Mesendoderm (in vitro differentiated cells): ENCODE measurements at regions not wholly inside any gene's neighbourhood (a gene's known extent, or its start where the extent isn't known, plus 50 kb on each side); places are given as distances from the start of the nearest gene placed in this dataset.

ENCODE experiments used
- DNase-seq: peaks from one replicate; pipeline ENCODE4 v3.0.0; 2013
- H2AK5ac ChIP-seq: 2 replicates; pipeline ENCODE4 v1.6.1; 2013; ENCODE audit warnings: low read length, inconsistent platforms
- H2BK120ac ChIP-seq: 2 replicates; pipeline ENCODE4 v1.6.1; 2013; ENCODE audit warnings: low read depth, mild to moderate bottlenecking, low read length, moderate library complexity, mixed read lengths
- H2BK15ac ChIP-seq: replicated peaks from 2 replicates; pipeline ENCODE4 v1.6.1; 2013; ENCODE audit warnings: low read depth, mild to moderate bottlenecking, moderate library complexity
- H2BK5ac ChIP-seq: 2 replicates; pipeline ENCODE4 v1.6.1; 2013; ENCODE audit warnings: low read length, inconsistent platforms
- H3K18ac ChIP-seq: 2 replicates; pipeline ENCODE4 v1.6.1; 2013; ENCODE audit warnings: mild to moderate bottlenecking, low read length, mixed read lengths
- H3K23ac ChIP-seq: one replicate; pipeline ENCODE4 v1.6.1; 2013; ENCODE audit warnings: low read length
- H3K27ac ChIP-seq: 2 replicates; pipeline ENCODE4 v1.5.1; 2013; ENCODE audit warnings: low read depth, mild to moderate bottlenecking, inconsistent platforms, low read length, moderate library complexity
- H3K27me3 ChIP-seq: 2 replicates; pipeline ENCODE4 v1.6.1; 2013; ENCODE audit warnings: low read length, control low read depth, mild to moderate bottlenecking, inconsistent platforms; ENCODE audit not compliant: insufficient read depth, poor library complexity
- H3K36me3 ChIP-seq: 2 replicates; pipeline ENCODE4 v1.6.1; 2013; ENCODE audit warnings: low read length, inconsistent platforms; ENCODE audit not compliant: control insufficient read depth, insufficient read depth
- H3K4ac ChIP-seq: one replicate; pipeline ENCODE4 v1.6.1; 2013; ENCODE audit warnings: low read depth, mild to moderate bottlenecking, low read length, moderate library complexity
- H3K4me1 ChIP-seq: 2 replicates; pipeline ENCODE4 v1.6.1; 2013; ENCODE audit warnings: low read depth, low read length, inconsistent platforms; ENCODE audit not compliant: control insufficient read depth
- H3K4me2 ChIP-seq: 2 replicates; pipeline ENCODE4 v1.6.1; 2013; ENCODE audit warnings: low read length
- H3K4me3 ChIP-seq: 2 replicates; pipeline ENCODE4 v1.5.1; 2013; ENCODE audit warnings: mild to moderate bottlenecking, low read length
- H3K56ac ChIP-seq: one replicate; pipeline ENCODE4 v1.6.1; 2013; ENCODE audit warnings: low read length
- H3K79me1 ChIP-seq: 2 replicates; pipeline ENCODE4 v1.6.1; 2013; ENCODE audit warnings: low read length, inconsistent platforms
- H3K79me2 ChIP-seq: 2 replicates; pipeline ENCODE4 v1.6.1; 2013; ENCODE audit warnings: mild to moderate bottlenecking, low read length; ENCODE audit not compliant: control insufficient read depth, insufficient read depth
- H3K9ac ChIP-seq: 2 replicates; pipeline ENCODE4 v1.6.1; 2013; ENCODE audit warnings: low read length, inconsistent platforms
- H4K5ac ChIP-seq: one replicate; pipeline ENCODE4 v1.6.1; 2013; ENCODE audit warnings: low read length
- H4K8ac ChIP-seq: one replicate; pipeline ENCODE4 v1.6.1; 2013; ENCODE audit warnings: low read depth, mild to moderate bottlenecking, control low read depth, low read length, moderate library complexity
- WGBS: extraction: QIAGEN DNeasy Blood & Tissue Kit; methylation state at CpG from one replicate; pipeline ENCODE4 v1.1.7; 2013; ENCODE audit warnings: low lambda C conversion rate, missing lambda C conversion rate; ENCODE audit not compliant: insufficient coverage; ENCODE audit errors: extremely low coverage; 5-methylcytosine and 5-hydroxymethylcytosine counted together

DNA sequence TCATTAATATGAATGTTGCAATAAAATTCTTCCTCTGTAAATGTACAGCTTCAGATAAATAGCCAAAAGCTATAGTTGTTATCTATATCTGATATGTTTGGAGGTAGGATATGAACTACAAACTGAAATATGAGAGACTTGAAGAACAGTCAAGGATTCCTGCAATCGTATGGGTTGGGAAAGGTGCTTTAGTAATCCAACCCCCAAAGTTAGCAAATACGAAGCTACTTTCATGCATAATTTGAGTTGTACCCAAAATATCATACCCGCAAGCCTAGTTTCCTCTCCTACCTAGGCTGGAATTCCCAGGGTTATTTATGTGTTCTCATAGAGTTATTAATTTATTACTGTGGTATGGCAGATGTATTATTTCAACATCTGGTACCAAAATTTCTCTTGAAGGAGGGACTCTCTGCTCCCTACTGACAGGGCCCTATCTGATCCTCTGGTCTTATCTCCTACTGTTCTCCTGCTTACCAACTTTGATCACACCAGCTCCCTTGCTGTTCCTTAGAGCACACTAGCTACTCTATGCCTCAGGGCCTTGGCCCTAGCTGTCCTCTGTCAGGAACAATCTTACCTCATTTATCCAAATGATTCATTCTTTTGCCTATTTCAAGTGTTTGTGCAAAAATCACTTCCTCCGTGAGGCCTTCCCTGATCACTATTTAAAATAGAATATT, 140.4 kb upstream of the CCDC54 start:
- no peaks in the 10 kb centered on the region for H3K27me3 ChIP-seq
- no peak overlapping the region for H3K4me2 ChIP-seq
- H3K36me3 ChIP-seq = no peaks in the 10 kb centered on the region
- no peak overlapping the region for H3K4ac ChIP-seq
- H3K9ac ChIP-seq = no peak overlapping the region
- no peak overlapping the region for H3K23ac ChIP-seq
- no peaks in the 10 kb centered on the region for H3K4me1 ChIP-seq
- no peak overlapping the region for H3K27ac ChIP-seq
- H3K18ac ChIP-seq = no peak overlapping the region
- H3K4me3 ChIP-seq = no peak overlapping the region
- H3K79me2 ChIP-seq = no peaks in the 10 kb centered on the region
- no peak overlapping the region for H2BK5ac ChIP-seq
- H3K56ac ChIP-seq = no peak overlapping the region
- no peak overlapping the region for H4K5ac ChIP-seq
- H2BK15ac ChIP-seq = no peak overlapping the region
- H3K79me1 ChIP-seq = no peaks in the 10 kb centered on the region
- no peak overlapping the region for H4K8ac ChIP-seq
- DNase-seq = peak; percentile 63
- no CpG with 5 or more reads among the region's 4 CpGs for WGBS
- H2BK120ac ChIP-seq = no peak overlapping the region
- no peak overlapping the region for H2AK5ac ChIP-seq

DNA sequence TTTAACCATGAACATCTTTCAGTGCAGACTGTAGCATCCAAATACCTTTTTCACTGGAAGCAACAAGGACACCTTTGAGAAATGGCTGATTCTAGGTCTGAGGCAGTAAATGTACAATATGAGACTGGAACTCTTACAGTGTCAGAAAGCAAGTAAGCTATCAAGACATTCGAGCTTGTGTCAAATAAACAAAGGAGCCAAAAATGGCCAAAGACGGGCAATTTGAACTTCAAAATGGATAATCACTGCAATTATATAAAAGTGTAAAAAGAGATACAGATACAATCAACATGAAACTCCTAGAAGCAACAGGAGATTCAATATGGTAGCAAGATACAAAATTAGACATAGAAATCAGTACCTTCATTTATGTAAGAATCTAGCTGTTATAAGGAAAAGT, 138.5 kb upstream of the CCDC54 start:
- Histone ChIP-seq H3K36me3 (no peaks in the 10 kb centered on the region), H3K9ac (no peak overlapping the region), H3K56ac (no peak overlapping the region), H2AK5ac (no peak overlapping the region), H3K23ac (no peak overlapping the region), H2BK120ac (no peak overlapping the region), H2BK5ac (no peak overlapping the region), H3K4me1 (peaks cover 2% of the 10 kb centered on the region), H4K8ac (no peak overlapping the region), H3K4me3 (no peak overlapping the region), H3K4me2 (no peak overlapping the region), H3K27ac (no peak overlapping the region), H3K79me2 (no peaks in the 10 kb centered on the region), H2BK15ac (no peak overlapping the region), H3K18ac (no peak overlapping the region), H3K4ac (no peak overlapping the region), H4K5ac (no peak overlapping the region), H3K79me1 (no peaks in the 10 kb centered on the region), H3K27me3 (no peaks in the 10 kb centered on the region)
- no CpG with 5 or more reads among the region's 2 CpGs for WGBS
- DNase-seq = no peak

DNA sequence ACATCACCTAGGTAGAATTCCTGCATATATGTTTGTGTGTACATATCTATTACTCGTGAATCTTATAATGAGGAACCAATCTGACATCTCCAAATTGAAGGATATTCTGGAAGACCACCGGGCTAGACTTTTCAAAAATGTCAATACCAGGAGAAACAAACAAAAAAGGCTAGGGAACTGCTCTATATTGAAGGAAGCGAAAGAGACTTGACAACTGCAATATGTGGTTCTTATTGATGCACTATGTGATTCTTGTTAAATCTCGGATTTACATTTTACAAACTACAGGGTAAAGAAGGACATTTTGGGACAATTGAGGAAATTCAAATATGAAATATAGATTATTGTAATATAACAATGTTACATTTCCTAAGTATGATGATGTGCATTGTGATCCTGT, 137.5 kb upstream of the CCDC54 start:
- Histone ChIP-seq H2BK5ac (no peak overlapping the region), H3K4me2 (no peak overlapping the region), H2BK120ac (no peak overlapping the region), H3K9ac (no peak overlapping the region), H3K56ac (no peak overlapping the region), H3K4ac (no peak overlapping the region), H3K27me3 (no peaks in the 10 kb centered on the region), H2AK5ac (no peak overlapping the region), H4K8ac (no peak overlapping the region), H3K18ac (no peak overlapping the region), H3K4me3 (no peak overlapping the region), H3K79me2 (no peaks in the 10 kb centered on the region), H2BK15ac (no peak overlapping the region), H3K36me3 (no peaks in the 10 kb centered on the region), H3K79me1 (no peaks in the 10 kb centered on the region), H4K5ac (no peak overlapping the region), H3K4me1 (peaks cover 2% of the 10 kb centered on the region), H3K27ac (no peak overlapping the region), H3K23ac (no peak overlapping the region)
- WGBS = no CpG with 5 or more reads among the region's 4 CpGs
- no peak for DNase-seq

DNA sequence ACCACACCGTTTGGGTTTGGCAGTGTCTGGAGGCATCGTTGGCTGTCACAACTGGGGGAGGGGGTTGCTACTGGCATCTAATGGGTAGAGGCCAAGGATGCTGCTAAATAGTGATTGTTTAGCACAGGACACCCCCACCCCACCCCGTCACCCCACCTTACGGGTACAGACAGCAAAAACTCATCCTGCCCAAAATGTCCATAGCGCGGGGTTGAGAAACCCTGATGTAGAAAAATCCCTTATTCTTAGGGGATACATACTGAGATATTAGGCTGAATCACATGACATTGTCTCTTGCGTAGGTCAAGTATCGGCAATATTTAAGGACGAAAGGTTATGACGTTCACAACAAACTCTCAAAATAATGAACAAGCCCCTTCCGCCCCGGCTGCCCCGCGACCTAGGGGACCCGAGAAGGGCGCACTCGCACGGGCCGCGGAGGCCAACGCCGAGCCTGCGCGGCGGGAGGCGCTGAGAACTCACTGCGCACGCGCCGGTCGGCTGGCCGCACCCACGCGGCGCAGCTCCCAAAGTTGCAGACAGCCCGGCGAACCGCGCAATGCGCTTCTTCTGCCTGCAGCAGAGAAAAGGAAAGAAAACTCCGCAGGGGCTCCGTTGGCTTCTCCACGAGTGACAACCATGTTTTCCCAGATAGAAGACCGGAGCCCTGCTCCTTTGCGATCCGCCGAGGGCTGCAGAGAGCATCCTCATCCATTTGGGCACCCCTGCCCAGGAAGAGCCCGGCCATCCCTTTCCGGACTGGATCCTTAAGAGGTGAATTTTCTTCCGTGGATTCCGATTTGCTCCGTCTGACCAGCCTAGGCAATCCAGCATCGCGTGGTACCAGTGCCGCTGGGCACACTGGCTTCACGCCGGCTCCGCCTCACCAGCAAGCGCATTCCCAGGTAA, 136.8 kb upstream of the CCDC54 start:
- no peak overlapping the region for H3K18ac ChIP-seq
- peak; percentile 70 for DNase-seq
- peak overlapping the region; percentile 84 for H3K4me3 ChIP-seq
- H2BK5ac ChIP-seq = no peak overlapping the region
- no peak overlapping the region for H2AK5ac ChIP-seq
- H4K8ac ChIP-seq = peak overlapping the region; percentile 90
- peak overlapping the region; percentile 73 for H3K9ac ChIP-seq
- no peak overlapping the region for H3K4ac ChIP-seq
- H3K79me1 ChIP-seq = no peaks in the 10 kb centered on the region
- H3K4me2 ChIP-seq = peak overlapping the region; percentile 73
- no peaks in the 10 kb centered on the region for H3K79me2 ChIP-seq
- peaks cover 2% of the 10 kb centered on the region for H3K4me1 ChIP-seq
- no peak overlapping the region for H3K23ac ChIP-seq
- H3K27ac ChIP-seq = no peak overlapping the region
- peak overlapping the region; percentile 75 for H3K56ac ChIP-seq
- no peak overlapping the region for H4K5ac ChIP-seq
- no peaks in the 10 kb centered on the region for H3K27me3 ChIP-seq
- H2BK120ac ChIP-seq = no peak overlapping the region
- H2BK15ac ChIP-seq = peak overlapping the region; percentile 61
- no peaks in the 10 kb centered on the region for H3K36me3 ChIP-seq
- no CpG with 5 or more reads among the region's 59 CpGs for WGBS

DNA sequence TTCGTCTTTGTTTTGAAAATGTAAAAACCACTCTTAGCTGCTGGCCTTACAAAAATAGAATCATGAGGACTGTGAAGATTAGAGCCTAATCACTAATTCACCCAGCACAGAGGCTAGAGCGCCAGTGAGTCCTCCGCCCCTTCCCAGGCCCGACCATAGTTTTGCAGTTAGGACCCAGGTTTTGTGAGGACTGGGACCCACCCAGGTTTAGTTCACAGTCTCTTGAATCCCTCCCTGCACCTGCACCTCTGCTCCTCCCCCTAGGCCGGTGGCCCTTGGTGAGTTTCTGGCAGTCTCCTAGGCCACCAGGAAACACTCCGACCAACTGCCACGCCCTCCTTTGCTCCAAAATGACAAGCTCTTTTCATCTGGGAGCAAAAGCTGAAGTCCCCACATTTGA, 136.0 kb upstream of the CCDC54 start:
- H3K27me3 ChIP-seq = no peaks in the 10 kb centered on the region
- no peak overlapping the region for H2AK5ac ChIP-seq
- H3K9ac ChIP-seq = peak overlapping the region; percentile 54
- H3K56ac ChIP-seq = no peak overlapping the region
- no peak overlapping the region for H2BK15ac ChIP-seq
- H2BK120ac ChIP-seq = no peak overlapping the region
- H4K5ac ChIP-seq = no peak overlapping the region
- peak overlapping the region; percentile 84 for H3K4me3 ChIP-seq
- DNase-seq = peak; percentile 62
- H3K23ac ChIP-seq = no peak overlapping the region
- H3K79me2 ChIP-seq = no peaks in the 10 kb centered on the region
- H3K4me1 ChIP-seq = peaks cover 2% of the 10 kb centered on the region
- H3K18ac ChIP-seq = no peak overlapping the region
- no peak overlapping the region for H3K4ac ChIP-seq
- H2BK5ac ChIP-seq = no peak overlapping the region
- H3K79me1 ChIP-seq = no peaks in the 10 kb centered on the region
- no peak overlapping the region for H4K8ac ChIP-seq
- no CpG with 5 or more reads among the region's 7 CpGs for WGBS
- no peak overlapping the region for H3K27ac ChIP-seq
- H3K4me2 ChIP-seq = peak overlapping the region; percentile 73
- H3K36me3 ChIP-seq = no peaks in the 10 kb centered on the region
